ENCODE measurements at regions not wholly inside any gene's neighbourhood (a gene's known extent, or its start where the extent isn't known, plus 50 kb on each side); places are given as distances from the start of the nearest gene placed in this dataset.

DNA sequence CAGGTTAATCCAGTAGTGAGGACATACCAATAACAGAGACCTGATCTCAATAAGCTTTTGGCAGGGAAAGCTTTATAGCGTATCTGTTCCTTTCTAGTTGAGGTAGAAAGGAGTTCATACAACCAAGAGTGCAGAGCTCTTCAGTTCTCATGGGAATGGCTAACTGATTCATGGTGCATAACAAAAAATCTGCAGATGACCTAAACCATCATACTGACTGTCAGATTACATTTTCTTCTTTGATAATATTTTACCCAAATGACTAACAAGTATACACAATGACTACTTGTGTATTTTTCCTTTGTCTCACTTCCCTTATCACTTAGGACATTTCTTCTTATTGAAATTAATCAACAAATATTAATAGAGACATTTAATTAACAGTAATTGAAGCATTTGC lies 140.0 kb upstream of the SERTAD2 start:
- ChIA-PET POLR2A (no interaction called here), CTCF (interaction anchor here (0.7 to 1.6 kb wide), 4 partner anchors 23 to 46 kb away, joined by 3 to 4 read pairs (median 4); no protein-coding TSS in a partner anchor)
- DNase-seq: no peak
- Histone ChIP-seq H3K4me1 (ENCODE audit: control extremely low read depth in 1 of 4, control insufficient read depth in 4 of 4, insufficient read depth in 4 of 4, low read length in 3 of 4) (peaks cover 0 to 23% (median 11%) of the 10 kb centered on the region in 4 experiments), H3K9me3 (ENCODE audit: control extremely low read depth in 1 of 5, control insufficient read depth in 4 of 5, insufficient read depth in 2 of 5, low read depth in 1 of 5, low read length in 4 of 5) (no peaks in the 10 kb centered on the region), H3K27me3 (replicated peaks in 2 of 5; ENCODE audit: control insufficient read depth in 4 of 5, insufficient read depth in 5 of 5, low read length in 4 of 5) (no peaks in the 10 kb centered on the region), H3K36me3 (ENCODE audit: control insufficient read depth in 4 of 4, insufficient read depth in 4 of 4, low read length in 3 of 4) (no peaks in the 10 kb centered on the region), H3K4me3 (ENCODE audit: control insufficient read depth in 1 of 7, extremely low read depth in 1 of 7, insufficient read depth in 4 of 7, low read depth in 2 of 7, low read length in 6 of 7) (no peak overlapping the region), H3K27ac (ENCODE audit: insufficient read depth in 1 of 2, low read depth in 1 of 2, low read length in 2 of 2, poor library complexity in 1 of 2, severe bottlenecking in 2 of 2) (no peak overlapping the region)
- WGBS (ENCODE audit: insufficient coverage): 100% methylated on average over 1 of the region's 1 CpG

DNA sequence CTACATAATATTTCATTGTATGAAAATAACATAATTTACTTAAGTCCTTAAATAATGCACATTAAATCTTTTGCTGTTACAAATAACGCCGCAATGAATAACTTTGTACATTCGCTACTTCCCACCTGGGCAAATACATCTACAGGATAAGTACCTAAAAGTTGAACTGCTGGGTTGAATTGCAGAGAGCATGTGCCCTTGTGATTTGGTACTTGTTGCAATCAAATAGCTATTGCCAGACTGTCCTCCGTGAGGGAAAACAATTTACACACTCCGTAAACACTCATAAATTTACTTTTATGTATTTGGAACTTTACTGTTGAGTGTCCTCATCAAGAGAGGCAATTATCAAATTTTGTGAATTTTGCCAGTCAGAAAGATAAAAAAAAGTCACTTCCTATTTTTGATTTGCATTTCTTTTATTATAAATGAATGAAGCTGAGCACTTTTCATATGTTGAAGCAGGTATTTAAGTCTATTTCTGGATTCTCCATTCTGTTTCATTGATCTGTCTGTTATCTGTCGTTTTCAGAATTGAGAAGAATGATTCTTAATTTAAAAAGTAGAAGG lies 140.8 kb upstream of the SERTAD2 start:
- ChIA-PET CTCF (no interaction called here), POLR2A (no interaction called here)
- Histone ChIP-seq H3K27ac (ENCODE audit: insufficient read depth in 1 of 2, low read depth in 1 of 2, low read length in 2 of 2, poor library complexity in 1 of 2, severe bottlenecking in 2 of 2) (no peak overlapping the region), H3K27me3 (replicated peaks in 2 of 5; ENCODE audit: control insufficient read depth in 4 of 5, insufficient read depth in 5 of 5, low read length in 4 of 5) (no peaks in the 10 kb centered on the region), H3K4me1 (ENCODE audit: control extremely low read depth in 1 of 4, control insufficient read depth in 4 of 4, insufficient read depth in 4 of 4, low read length in 3 of 4) (peaks cover 0 to 23% (median 11%) of the 10 kb centered on the region in 4 experiments), H3K4me3 (ENCODE audit: control insufficient read depth in 1 of 7, extremely low read depth in 1 of 7, insufficient read depth in 4 of 7, low read depth in 2 of 7, low read length in 6 of 7) (no peak overlapping the region), H3K36me3 (ENCODE audit: control insufficient read depth in 4 of 4, insufficient read depth in 4 of 4, low read length in 3 of 4) (no peaks in the 10 kb centered on the region), H3K9me3 (ENCODE audit: control extremely low read depth in 1 of 5, control insufficient read depth in 4 of 5, insufficient read depth in 2 of 5, low read depth in 1 of 5, low read length in 4 of 5) (no peaks in the 10 kb centered on the region)
- DNase-seq: no peak
- WGBS (ENCODE audit: insufficient coverage): no CpG with 5 or more reads among the region's 6 CpGs

DNA sequence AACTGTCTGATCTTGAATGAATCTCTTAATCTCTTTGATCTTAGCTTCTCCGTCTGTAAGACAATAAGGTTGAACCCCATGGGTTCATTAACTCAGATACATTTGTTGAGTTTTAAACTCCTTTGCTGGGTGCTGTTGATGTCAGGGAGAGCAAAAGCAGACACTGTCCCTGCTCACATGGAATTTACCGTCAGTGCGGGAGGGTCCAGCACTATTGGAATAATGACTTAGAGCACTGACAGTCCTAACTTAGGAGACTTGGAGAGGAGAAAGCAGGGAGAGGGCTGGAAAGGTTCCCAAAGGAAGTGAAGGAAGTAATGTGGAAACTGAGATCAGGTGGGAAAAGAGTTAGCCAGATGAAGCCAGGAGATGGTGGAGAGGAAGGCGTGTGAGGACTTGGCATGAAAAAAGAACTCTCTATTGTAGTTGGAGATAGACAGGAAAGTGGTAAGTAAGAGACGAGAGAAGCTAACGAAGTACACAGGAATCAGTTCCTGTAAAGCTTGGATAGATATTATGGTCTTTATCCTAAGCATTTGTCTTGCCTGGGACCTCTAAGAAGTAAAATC lies 141.4 kb upstream of the SERTAD2 start:
- ChIA-PET CTCF (no interaction called here), POLR2A (no interaction called here)
- no peaks in the 10 kb centered on the region for H3K27me3 ChIP-seq (replicated peaks in 2 of 5; ENCODE audit: control insufficient read depth in 4 of 5, insufficient read depth in 5 of 5, low read length in 4 of 5)
- 76% methylated on average over 5 of the region's 6 CpGs for WGBS (ENCODE audit: insufficient coverage)
- no peaks in the 10 kb centered on the region for H3K9me3 ChIP-seq (ENCODE audit: control extremely low read depth in 1 of 5, control insufficient read depth in 4 of 5, insufficient read depth in 2 of 5, low read depth in 1 of 5, low read length in 4 of 5)
- H3K4me1 ChIP-seq (ENCODE audit: control extremely low read depth in 1 of 4, control insufficient read depth in 4 of 4, insufficient read depth in 4 of 4, low read length in 3 of 4): peaks cover 0 to 23% (median 11%) of the 10 kb centered on the region in 4 experiments
- no peak for DNase-seq
- no peak overlapping the region for H3K4me3 ChIP-seq (ENCODE audit: control insufficient read depth in 1 of 7, extremely low read depth in 1 of 7, insufficient read depth in 4 of 7, low read depth in 2 of 7, low read length in 6 of 7)
- no peaks in the 10 kb centered on the region for H3K36me3 ChIP-seq (ENCODE audit: control insufficient read depth in 4 of 4, insufficient read depth in 4 of 4, low read length in 3 of 4)
- H3K27ac ChIP-seq (ENCODE audit: insufficient read depth in 1 of 2, low read depth in 1 of 2, low read length in 2 of 2, poor library complexity in 1 of 2, severe bottlenecking in 2 of 2): no peak overlapping the region

- Histone ChIP-seq H3K4me3 (ENCODE audit: control insufficient read depth in 1 of 7, extremely low read depth in 1 of 7, insufficient read depth in 4 of 7, low read depth in 2 of 7, low read length in 6 of 7) (no peak overlapping the region), H3K27me3 (replicated peaks in 2 of 5; ENCODE audit: control insufficient read depth in 4 of 5, insufficient read depth in 5 of 5, low read length in 4 of 5) (no peaks in the 10 kb centered on the region), H3K9me3 (ENCODE audit: control extremely low read depth in 1 of 5, control insufficient read depth in 4 of 5, insufficient read depth in 2 of 5, low read depth in 1 of 5, low read length in 4 of 5) (no peaks in the 10 kb centered on the region), H3K36me3 (ENCODE audit: control insufficient read depth in 4 of 4, insufficient read depth in 4 of 4, low read length in 3 of 4) (no peaks in the 10 kb centered on the region), H3K27ac (ENCODE audit: insufficient read depth in 1 of 2, low read depth in 1 of 2, low read length in 2 of 2, poor library complexity in 1 of 2, severe bottlenecking in 2 of 2) (no peak overlapping the region), H3K4me1 (ENCODE audit: control extremely low read depth in 1 of 4, control insufficient read depth in 4 of 4, insufficient read depth in 4 of 4, low read length in 3 of 4) (peaks cover 0 to 23% (median 12%) of the 10 kb centered on the region in 4 experiments)
- 65% methylated on average over 6 of the region's 6 CpGs for WGBS (ENCODE audit: insufficient coverage)
- no peak for DNase-seq
- ChIA-PET CTCF (interaction anchor here (1.4 to 1.5 kb wide), 2 partner anchors 11 to 21 kb away, joined by 3 read pairs; no protein-coding TSS in a partner anchor), POLR2A (interaction anchor here (0.6 to 1.0 kb wide), 2 partner anchors 9 to 226 kb away, joined by 3 read pairs; no protein-coding TSS in a partner anchor)
Measured at GRCh38 chr2:64796926-64797325, 143.2 kb upstream of the SERTAD2 start.

- peaks cover 0 to 23% (median 12%) of the 10 kb centered on the region in 4 experiments for H3K4me1 ChIP-seq (ENCODE audit: control extremely low read depth in 1 of 4, control insufficient read depth in 4 of 4, insufficient read depth in 4 of 4, low read length in 3 of 4)
- no peak for DNase-seq
- H3K4me3 ChIP-seq (ENCODE audit: control insufficient read depth in 1 of 7, extremely low read depth in 1 of 7, insufficient read depth in 4 of 7, low read depth in 2 of 7, low read length in 6 of 7): no peak overlapping the region
- WGBS (ENCODE audit: insufficient coverage): 26% methylated on average over 4 of the region's 4 CpGs
- no peak overlapping the region for H3K27ac ChIP-seq (ENCODE audit: insufficient read depth in 1 of 2, low read depth in 1 of 2, low read length in 2 of 2, poor library complexity in 1 of 2, severe bottlenecking in 2 of 2)
- ChIA-PET CTCF (interaction anchor here (1.4 to 1.5 kb wide), 2 partner anchors 12 to 22 kb away, joined by 3 read pairs; no protein-coding TSS in a partner anchor), POLR2A (interaction anchor here (1.0 kb wide), 1 partner anchor 10 kb away, joined by 3 read pairs; no protein-coding TSS in a partner anchor)
- H3K27me3 ChIP-seq (replicated peaks in 2 of 5; ENCODE audit: control insufficient read depth in 4 of 5, insufficient read depth in 5 of 5, low read length in 4 of 5): no peaks in the 10 kb centered on the region
- H3K9me3 ChIP-seq (ENCODE audit: control extremely low read depth in 1 of 5, control insufficient read depth in 4 of 5, insufficient read depth in 2 of 5, low read depth in 1 of 5, low read length in 4 of 5): no peaks in the 10 kb centered on the region
- H3K36me3 ChIP-seq (ENCODE audit: control insufficient read depth in 4 of 4, insufficient read depth in 4 of 4, low read length in 3 of 4): no peaks in the 10 kb centered on the region
Measured at GRCh38 chr2:64797881-64798575, 144.3 kb upstream of the SERTAD2 start.

DNA sequence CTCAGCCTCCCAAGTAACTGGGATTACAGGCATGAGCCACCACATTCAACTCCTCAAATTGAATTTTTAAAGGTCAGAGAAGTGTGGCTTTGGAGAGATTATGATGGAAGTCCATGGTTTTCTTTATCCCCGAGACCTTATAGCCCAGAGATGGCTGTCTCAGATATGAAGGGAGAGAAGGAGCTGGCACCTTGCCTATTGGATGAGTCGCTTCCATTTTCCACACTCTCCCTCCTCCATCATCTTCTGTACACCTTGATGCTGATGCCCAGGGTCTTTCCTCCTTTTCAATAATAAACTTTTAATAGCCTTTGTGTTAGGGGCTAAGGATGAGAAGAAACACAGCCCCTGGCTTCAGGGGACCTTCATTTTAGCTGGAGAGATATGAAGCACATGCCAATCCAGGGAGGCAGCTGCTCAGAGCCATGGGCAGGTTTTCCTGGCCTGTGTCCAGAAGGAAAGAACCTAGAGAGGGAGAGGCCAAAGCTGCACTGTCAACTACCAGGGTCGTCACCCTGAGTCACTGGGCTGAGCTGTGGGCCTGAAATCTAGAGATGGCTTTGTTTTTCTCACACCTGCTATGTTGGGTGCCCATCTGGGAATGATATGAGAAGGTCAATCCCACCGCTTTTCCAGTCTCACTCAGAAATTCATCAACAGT lies 146.0 kb upstream of the SERTAD2 start:
- 100% methylated on average over 1 of the region's 4 CpGs for WGBS (ENCODE audit: insufficient coverage)
- Histone ChIP-seq H3K9me3 (ENCODE audit: control extremely low read depth in 1 of 5, control insufficient read depth in 4 of 5, insufficient read depth in 2 of 5, low read depth in 1 of 5, low read length in 4 of 5) (no peaks in the 10 kb centered on the region), H3K4me1 (ENCODE audit: control extremely low read depth in 1 of 4, control insufficient read depth in 4 of 4, insufficient read depth in 4 of 4, low read length in 3 of 4) (peaks cover 0 to 23% (median 12%) of the 10 kb centered on the region in 4 experiments), H3K4me3 (ENCODE audit: control insufficient read depth in 1 of 7, extremely low read depth in 1 of 7, insufficient read depth in 4 of 7, low read depth in 2 of 7, low read length in 6 of 7) (no peak overlapping the region), H3K36me3 (ENCODE audit: control insufficient read depth in 4 of 4, insufficient read depth in 4 of 4, low read length in 3 of 4) (no peaks in the 10 kb centered on the region), H3K27me3 (replicated peaks in 2 of 5; ENCODE audit: control insufficient read depth in 4 of 5, insufficient read depth in 5 of 5, low read length in 4 of 5) (no peaks in the 10 kb centered on the region), H3K27ac (ENCODE audit: insufficient read depth in 1 of 2, low read depth in 1 of 2, low read length in 2 of 2, poor library complexity in 1 of 2, severe bottlenecking in 2 of 2) (no peak overlapping the region)
- ChIA-PET POLR2A (no interaction called here), CTCF (no interaction called here)
- no peak for DNase-seq
